ENCODE measurements at regions not wholly inside any gene's neighbourhood (a gene's known extent, or its start where the extent isn't known, plus 50 kb on each side); places are given as distances from the start of the nearest gene placed in this dataset.

DNA sequence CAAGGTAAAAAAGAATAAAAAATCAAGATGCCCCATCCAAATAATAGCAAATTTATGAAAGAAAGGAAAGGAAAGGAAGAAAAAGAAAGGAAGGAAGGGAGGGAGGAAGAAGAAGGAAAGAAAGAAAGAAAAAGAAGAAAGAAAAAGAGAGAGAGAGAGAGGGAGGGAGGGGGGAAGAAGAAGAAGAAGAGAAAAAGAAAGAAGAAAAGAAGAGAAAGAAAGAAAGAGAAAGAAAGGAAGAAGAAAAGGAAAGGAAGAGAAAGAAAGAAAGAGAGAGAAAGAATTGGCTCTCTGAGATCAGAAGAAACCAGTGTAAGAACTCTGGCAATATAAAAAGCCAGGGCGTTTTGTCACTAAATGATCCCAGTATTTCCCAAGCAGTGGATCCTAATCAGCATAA is 401.7 kb downstream of the EPHA7 start:
- Histone ChIP-seq H3K27ac (replicated peaks) (no peak overlapping the region), H3K27me3 (ENCODE audit: insufficient read depth, poor library complexity, severe bottlenecking) (no peaks in the 10 kb centered on the region), H3K4me3 (replicated peaks; ENCODE audit: insufficient read depth, low read length) (no peak overlapping the region)
- no peak for DNase-seq (ENCODE audit: low read depth in 1 of 2, low spot score in 1 of 2)
- TF ChIP-seq SPI1 (IDR thresholded peaks at IDR 0.05; ENCODE audit: borderline replicate concordance, low read depth) (no peak), GABPA (IDR thresholded peaks at IDR 0.05; ENCODE audit: low read depth) (no peak), POLR2AphosphoS5 (IDR thresholded peaks at IDR 0.05; ENCODE audit: low read depth) (no peak)
- TF ChIP-seq, protein P1, sequence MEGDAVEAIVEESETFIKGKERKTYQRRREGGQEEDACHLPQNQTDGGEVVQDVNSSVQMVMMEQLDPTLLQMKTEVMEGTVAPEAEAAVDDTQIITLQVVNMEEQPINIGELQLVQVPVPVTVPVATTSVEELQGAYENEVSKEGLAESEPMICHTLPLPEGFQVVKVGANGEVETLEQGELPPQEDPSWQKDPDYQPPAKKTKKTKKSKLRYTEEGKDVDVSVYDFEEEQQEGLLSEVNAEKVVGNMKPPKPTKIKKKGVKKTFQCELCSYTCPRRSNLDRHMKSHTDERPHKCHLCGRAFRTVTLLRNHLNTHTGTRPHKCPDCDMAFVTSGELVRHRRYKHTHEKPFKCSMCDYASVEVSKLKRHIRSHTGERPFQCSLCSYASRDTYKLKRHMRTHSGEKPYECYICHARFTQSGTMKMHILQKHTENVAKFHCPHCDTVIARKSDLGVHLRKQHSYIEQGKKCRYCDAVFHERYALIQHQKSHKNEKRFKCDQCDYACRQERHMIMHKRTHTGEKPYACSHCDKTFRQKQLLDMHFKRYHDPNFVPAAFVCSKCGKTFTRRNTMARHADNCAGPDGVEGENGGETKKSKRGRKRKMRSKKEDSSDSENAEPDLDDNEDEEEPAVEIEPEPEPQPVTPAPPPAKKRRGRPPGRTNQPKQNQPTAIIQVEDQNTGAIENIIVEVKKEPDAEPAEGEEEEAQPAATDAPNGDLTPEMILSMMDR (IDR thresholded peaks at IDR 0.05; ENCODE audit: insufficient read depth, low read length) = no peak
- TF ChIP-seq, protein P2, sequence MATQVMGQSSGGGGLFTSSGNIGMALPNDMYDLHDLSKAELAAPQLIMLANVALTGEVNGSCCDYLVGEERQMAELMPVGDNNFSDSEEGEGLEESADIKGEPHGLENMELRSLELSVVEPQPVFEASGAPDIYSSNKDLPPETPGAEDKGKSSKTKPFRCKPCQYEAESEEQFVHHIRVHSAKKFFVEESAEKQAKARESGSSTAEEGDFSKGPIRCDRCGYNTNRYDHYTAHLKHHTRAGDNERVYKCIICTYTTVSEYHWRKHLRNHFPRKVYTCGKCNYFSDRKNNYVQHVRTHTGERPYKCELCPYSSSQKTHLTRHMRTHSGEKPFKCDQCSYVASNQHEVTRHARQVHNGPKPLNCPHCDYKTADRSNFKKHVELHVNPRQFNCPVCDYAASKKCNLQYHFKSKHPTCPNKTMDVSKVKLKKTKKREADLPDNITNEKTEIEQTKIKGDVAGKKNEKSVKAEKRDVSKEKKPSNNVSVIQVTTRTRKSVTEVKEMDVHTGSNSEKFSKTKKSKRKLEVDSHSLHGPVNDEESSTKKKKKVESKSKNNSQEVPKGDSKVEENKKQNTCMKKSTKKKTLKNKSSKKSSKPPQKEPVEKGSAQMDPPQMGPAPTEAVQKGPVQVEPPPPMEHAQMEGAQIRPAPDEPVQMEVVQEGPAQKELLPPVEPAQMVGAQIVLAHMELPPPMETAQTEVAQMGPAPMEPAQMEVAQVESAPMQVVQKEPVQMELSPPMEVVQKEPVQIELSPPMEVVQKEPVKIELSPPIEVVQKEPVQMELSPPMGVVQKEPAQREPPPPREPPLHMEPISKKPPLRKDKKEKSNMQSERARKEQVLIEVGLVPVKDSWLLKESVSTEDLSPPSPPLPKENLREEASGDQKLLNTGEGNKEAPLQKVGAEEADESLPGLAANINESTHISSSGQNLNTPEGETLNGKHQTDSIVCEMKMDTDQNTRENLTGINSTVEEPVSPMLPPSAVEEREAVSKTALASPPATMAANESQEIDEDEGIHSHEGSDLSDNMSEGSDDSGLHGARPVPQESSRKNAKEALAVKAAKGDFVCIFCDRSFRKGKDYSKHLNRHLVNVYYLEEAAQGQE (IDR thresholded peaks at IDR 0.05; ENCODE audit: insufficient replicate concordance, low read depth) = no peak

DNA sequence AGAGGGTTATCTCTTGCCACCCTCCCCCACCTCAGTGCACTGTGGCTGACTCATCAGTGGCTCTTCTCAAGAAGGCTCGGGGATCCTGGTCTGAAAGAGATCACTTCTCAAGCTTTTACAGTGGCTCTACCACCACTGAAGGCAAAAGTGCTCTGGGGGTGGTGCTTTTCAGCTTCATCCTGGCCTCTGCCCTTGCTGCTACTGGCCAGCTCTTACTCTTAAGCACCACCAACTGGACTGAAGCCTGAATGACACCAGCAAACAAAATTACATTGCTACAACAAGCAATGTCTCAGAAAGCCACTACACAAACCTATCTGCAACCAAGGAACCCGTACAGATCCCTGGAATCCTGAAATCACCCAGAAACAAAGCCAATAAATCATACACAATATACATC is 402.1 kb downstream of the EPHA7 start:
- H3K27me3 ChIP-seq (ENCODE audit: insufficient read depth, poor library complexity, severe bottlenecking) = no peaks in the 10 kb centered on the region
- DNase-seq (ENCODE audit: low read depth in 1 of 2, low spot score in 1 of 2) = no peak
- no peak for TF ChIP-seq GABPA (IDR thresholded peaks at IDR 0.05; ENCODE audit: low read depth)
- TF ChIP-seq, protein P1 (IDR thresholded peaks at IDR 0.05; ENCODE audit: insufficient read depth, low read length) = no peak
- no peak for TF ChIP-seq POLR2AphosphoS5 (IDR thresholded peaks at IDR 0.05; ENCODE audit: low read depth)
- TF ChIP-seq, protein P2 (IDR thresholded peaks at IDR 0.05; ENCODE audit: insufficient replicate concordance, low read depth) = no peak
- TF ChIP-seq SPI1 (IDR thresholded peaks at IDR 0.05; ENCODE audit: borderline replicate concordance, low read depth) = no peak
- no peak overlapping the region for H3K27ac ChIP-seq (replicated peaks)
- H3K4me3 ChIP-seq (replicated peaks; ENCODE audit: insufficient read depth, low read length) = no peak overlapping the region

DNA sequence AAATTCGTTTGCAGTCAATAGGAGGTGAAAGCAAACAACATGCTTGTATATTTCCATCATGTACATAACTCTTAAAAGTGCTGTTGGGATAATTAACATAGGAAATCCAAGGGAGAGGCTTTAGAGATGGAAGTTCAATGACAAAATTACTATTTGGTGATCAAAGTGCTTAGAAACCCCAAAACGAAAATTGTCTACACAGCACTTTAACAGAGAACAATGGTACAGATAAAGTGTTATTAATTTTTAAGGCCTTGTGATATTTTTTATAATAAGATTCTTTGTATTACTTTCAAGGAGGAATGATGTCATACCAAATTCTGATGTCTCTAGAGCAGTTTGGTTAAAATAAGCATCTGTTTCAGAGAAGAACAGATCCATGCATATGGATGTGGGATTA is 406.3 kb downstream of the EPHA7 start:
- Histone ChIP-seq H3K27ac (replicated peaks) (no peak overlapping the region), H3K4me3 (replicated peaks; ENCODE audit: insufficient read depth, low read length) (no peak overlapping the region), H3K27me3 (ENCODE audit: insufficient read depth, poor library complexity, severe bottlenecking) (no peaks in the 10 kb centered on the region)
- DNase-seq (ENCODE audit: low read depth in 1 of 2, low spot score in 1 of 2) = no peak
- TF ChIP-seq SPI1 (IDR thresholded peaks at IDR 0.05; ENCODE audit: borderline replicate concordance, low read depth) (no peak), POLR2AphosphoS5 (IDR thresholded peaks at IDR 0.05; ENCODE audit: low read depth) (no peak), GABPA (IDR thresholded peaks at IDR 0.05; ENCODE audit: low read depth) (no peak)
- TF ChIP-seq, protein P2 (IDR thresholded peaks at IDR 0.05; ENCODE audit: insufficient replicate concordance, low read depth) = no peak
- TF ChIP-seq, protein P1 (IDR thresholded peaks at IDR 0.05; ENCODE audit: insufficient read depth, low read length) = no peak
